Muscle of back (tissue), 3 donors: ENCODE measurements at regions not wholly inside any gene's neighbourhood (a gene's known extent, or its start where the extent isn't known, plus 50 kb on each side); places are given as distances from the start of the nearest gene placed in this dataset.
"Not testable (repeated sequence)": the region's sequence is repeated elsewhere in the genome, so short reads cannot be mapped to it uniquely, and the experiment has no call there.

ENCODE experiments used
- DNase-seq, 3 donors: peaks; one replicate each; pipeline versions ENCODE4 v3.0.0 to v3.0.0-alpha.2; 2013

- no peak for DNase-seq
Observed at GRCh38 chr7:50920031-50920635, 137.4 kb upstream of the GRB10 start.

GRCh38 chr7:50915621-50916020 lies 132.9 kb upstream of the GRB10 start:
- DNase-seq, result no peak

- DNase-seq, result no peak
Observed at GRCh38 chr7:50914460-50914859, 131.8 kb upstream of the GRB10 start.

GRCh38 chr7:50908628-50909290 lies 126.1 kb upstream of the GRB10 start:
- no peak for DNase-seq

GRCh38 chr7:50898604-50899477 lies 116.1 kb upstream of the GRB10 start:
- not testable (repeated sequence) for DNase-seq

GRCh38 chr7:50887061-50887460 lies 104.4 kb upstream of the GRB10 start:
- DNase-seq, result not testable (repeated sequence)

GRCh38 chr7:50872437-50872836 lies 89.7 kb upstream of the GRB10 start:
- no peak for DNase-seq

- peak; percentile 55 to 63 (median 62) for DNase-seq
Observed at GRCh38 chr7:50869108-50869725, 86.5 kb upstream of the GRB10 start.

GRCh38 chr7:50868426-50869100 lies 85.9 kb upstream of the GRB10 start:
- DNase-seq, result no peak

- no peak for DNase-seq
Observed at GRCh38 chr7:50867034-50867356, 84.3 kb upstream of the GRB10 start.

GRCh38 chr7:50866343-50867033 lies 83.8 kb upstream of the GRB10 start:
- DNase-seq, result no peak

- DNase-seq, result no peak
Observed at GRCh38 chr7:50865450-50865849, 82.8 kb upstream of the GRB10 start.

- DNase-seq, result no peak
Observed at GRCh38 chr7:50864694-50865093, 82.0 kb upstream of the GRB10 start.

- no peak for DNase-seq
Observed at GRCh38 chr7:50863053-50863452, 80.4 kb upstream of the GRB10 start.

- no peak for DNase-seq
Observed at GRCh38 chr7:50862302-50862701, 79.6 kb upstream of the GRB10 start.

- no peak for DNase-seq
Observed at GRCh38 chr7:50860598-50860997, 77.9 kb upstream of the GRB10 start.

- DNase-seq, result no peak
Observed at GRCh38 chr7:50860174-50860573, 77.5 kb upstream of the GRB10 start.

- no peak for DNase-seq
Observed at GRCh38 chr7:50858528-50859245, 76.0 kb upstream of the GRB10 start.

- no peak for DNase-seq
Observed at GRCh38 chr7:50857804-50858489, 75.3 kb upstream of the GRB10 start.

- no peak for DNase-seq
Observed at GRCh38 chr7:50856806-50857205, 74.1 kb upstream of the GRB10 start.
